NT2/D1 (cell line): ENCODE measurements at regions not wholly inside any gene's neighbourhood (a gene's known extent, or its start where the extent isn't known, plus 50 kb on each side); places are given as distances from the start of the nearest gene placed in this dataset.

Experiments
- DNase-seq: peaks from one replicate; pipeline ENCODE4 v3.0.0-alpha.2; 2011; ENCODE audit warnings: low read depth, low spot score
- H3K27me3 ChIP-seq: 2 replicates; pipeline ENCODE4 v1.6.0; 2011; ENCODE audit warnings: mild to moderate bottlenecking; ENCODE audit not compliant: insufficient read length, insufficient read depth
- H3K36me3 ChIP-seq: 2 replicates; pipeline ENCODE4 v1.6.1; 2011; ENCODE audit warnings: mild to moderate bottlenecking, low read length, mixed read lengths; ENCODE audit not compliant: insufficient read depth, insufficient read length
- H3K4me1 ChIP-seq: 2 replicates; pipeline ENCODE4 v1.5.1; 2011; ENCODE audit not compliant: insufficient read depth, insufficient read length
- H3K4me3 ChIP-seq: 2 replicates; pipeline ENCODE4 v1.5.1; 2011; ENCODE audit warnings: low read depth; ENCODE audit not compliant: insufficient read length
- H3K9ac ChIP-seq: 2 replicates; pipeline ENCODE4 v1.6.0; 2011; ENCODE audit warnings: low read depth; ENCODE audit not compliant: insufficient read length
- H3K9me3 ChIP-seq: 2 replicates; pipeline ENCODE4 v1.5.1; 2011; ENCODE audit warnings: mild to moderate bottlenecking, low read length; ENCODE audit not compliant: insufficient read depth
- SUZ12 ChIP-seq: IDR thresholded peaks from 2 replicates; pipeline ENCODE4 v1.6.1; 2011; ENCODE audit not compliant: insufficient read length, insufficient read depth; ENCODE audit errors: extremely low read depth
- YY1 ChIP-seq: IDR thresholded peaks from 2 replicates; pipeline ENCODE4 v1.6.1; 2011; ENCODE audit not compliant: insufficient read length, insufficient read depth
- ZNF274 ChIP-seq: IDR thresholded peaks from 2 replicates; pipeline ENCODE4 v1.6.1; 2011; ENCODE audit warnings: mild to moderate bottlenecking, low read depth, low read length

DNA sequence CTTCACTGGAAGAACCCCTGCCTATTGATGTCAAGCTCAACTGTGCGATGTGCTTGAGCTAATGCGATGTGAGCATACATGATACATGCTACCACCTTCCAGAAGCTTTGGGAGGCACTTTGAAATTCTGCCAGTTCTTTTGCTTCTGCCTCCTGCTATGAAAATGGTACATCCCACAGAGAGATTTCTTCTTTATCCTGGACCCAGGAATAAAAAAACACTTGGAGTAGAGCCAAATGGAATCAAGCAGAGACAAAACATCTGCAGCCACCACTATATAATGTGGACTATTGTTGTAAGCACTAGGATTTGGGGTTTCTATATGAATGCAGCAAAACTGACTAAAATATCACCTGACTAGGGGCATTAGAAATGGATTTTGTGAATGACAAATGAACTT lies 119.9 kb upstream of the GAP43 start:
- H3K36me3 ChIP-seq: no peaks in the 10 kb centered on the region
- no peaks in the 10 kb centered on the region for H3K27me3 ChIP-seq
- peaks cover 20% of the 10 kb centered on the region; the same call in 1 of the 2 replicates for H3K9me3 ChIP-seq
- H3K4me1 ChIP-seq: no peaks in the 10 kb centered on the region
- H3K9ac ChIP-seq: no peak overlapping the region
- H3K4me3 ChIP-seq: no peak overlapping the region
- DNase-seq: no peak
- no peak for TF ChIP-seq ZNF274
- TF ChIP-seq SUZ12: no peak
- no peak for TF ChIP-seq YY1

DNA sequence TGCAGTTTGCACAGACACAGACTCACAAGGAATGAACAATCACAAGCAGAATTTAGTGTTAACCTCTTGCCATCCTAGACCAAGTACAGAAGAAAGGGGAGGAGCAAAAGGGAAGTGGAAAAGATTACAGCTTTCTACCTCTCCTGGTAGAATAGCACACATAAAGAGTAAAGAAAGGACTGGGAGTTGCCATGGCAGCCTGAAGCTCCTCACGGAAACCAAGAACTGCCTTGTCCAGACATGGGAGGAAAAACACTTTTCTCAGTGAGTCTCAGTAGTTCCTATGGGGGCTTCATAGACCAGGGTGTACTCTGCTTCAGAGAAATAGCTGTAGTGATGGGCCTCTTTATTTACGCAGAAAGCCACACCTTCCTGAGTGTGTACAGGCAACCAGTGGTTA lies 114.7 kb upstream of the GAP43 start:
- peaks cover 20% of the 10 kb centered on the region; the same call in 1 of the 2 replicates for H3K9me3 ChIP-seq
- H3K9ac ChIP-seq: no peak overlapping the region
- peaks cover 3% of the 10 kb centered on the region for H3K27me3 ChIP-seq
- peaks cover 2% of the 10 kb centered on the region for H3K4me1 ChIP-seq
- H3K36me3 ChIP-seq: no peaks in the 10 kb centered on the region
- DNase-seq: no peak
- TF ChIP-seq YY1: no peak
- TF ChIP-seq ZNF274: no peak
- no peak for TF ChIP-seq SUZ12
- no peak overlapping the region for H3K4me3 ChIP-seq

DNA sequence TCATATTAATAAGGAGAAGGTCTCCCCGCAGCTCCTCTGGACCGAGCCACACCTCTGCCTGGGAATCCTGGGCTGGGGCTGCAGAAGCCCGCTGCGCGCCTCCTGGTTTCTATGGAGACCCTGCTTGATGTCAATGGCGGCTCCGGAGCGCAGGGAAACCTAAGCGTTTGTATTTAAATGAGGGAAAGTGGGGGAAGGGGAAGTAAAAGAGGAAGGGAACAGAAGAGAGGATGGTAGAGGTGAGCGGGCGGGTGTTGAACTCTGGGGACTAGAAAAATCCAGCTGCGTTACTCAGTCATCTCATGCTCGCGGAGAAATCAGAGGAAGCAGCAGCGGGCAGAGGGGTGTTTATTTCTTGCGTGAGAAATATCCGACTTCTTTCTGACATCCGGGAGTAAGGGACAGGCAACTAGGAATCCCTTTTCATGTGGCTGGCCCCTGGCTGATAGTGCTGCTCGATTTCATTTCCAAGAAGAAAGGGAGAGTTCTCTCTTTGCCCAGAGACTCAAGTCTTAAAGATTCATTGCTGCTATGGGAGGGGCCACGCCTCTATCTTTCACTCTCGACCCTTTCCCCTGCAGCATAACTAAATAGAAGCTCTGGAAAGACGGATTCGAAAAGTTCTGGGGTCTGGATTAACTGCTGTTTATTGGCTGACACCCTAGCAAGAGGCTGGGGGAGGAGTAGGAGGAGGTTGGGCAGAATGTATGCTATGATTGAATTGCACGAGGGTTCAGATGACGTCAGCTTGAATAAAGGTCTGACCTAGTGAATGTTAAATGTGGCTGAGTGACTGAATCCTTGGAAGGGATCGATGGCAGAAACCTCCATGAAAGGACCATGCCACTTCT lies 110.5 kb upstream of the GAP43 start:
- H3K36me3 ChIP-seq: no peaks in the 10 kb centered on the region
- TF ChIP-seq YY1: no peak
- no peak for TF ChIP-seq ZNF274
- TF ChIP-seq SUZ12: no peak
- peak overlapping the region; percentile 22 for H3K9ac ChIP-seq
- H3K4me1 ChIP-seq: peaks cover 2% of the 10 kb centered on the region
- peak overlapping the region; percentile 33 for H3K4me3 ChIP-seq
- DNase-seq: peak; percentile 86
- peaks cover 3% of the 10 kb centered on the region for H3K27me3 ChIP-seq
- no peaks in the 10 kb centered on the region for H3K9me3 ChIP-seq

DNA sequence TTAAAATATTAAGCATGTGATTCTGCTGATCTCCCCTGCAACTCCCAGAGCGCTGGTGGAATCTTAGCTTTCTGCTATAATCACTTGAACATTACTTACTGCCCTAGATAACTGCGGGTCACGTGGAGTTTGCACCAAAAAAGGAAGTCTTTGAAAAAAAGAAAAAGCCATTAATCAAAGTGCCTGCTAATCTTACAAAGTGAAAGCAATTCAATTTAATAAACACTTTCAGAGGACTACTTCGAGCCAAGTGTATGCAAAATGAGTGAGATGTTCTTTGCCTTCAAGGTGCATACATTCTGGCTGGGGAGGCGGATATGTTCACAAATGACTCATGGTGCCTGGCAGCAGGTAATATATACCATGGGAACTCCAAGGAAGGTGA lies 109.9 kb upstream of the GAP43 start:
- H3K27me3 ChIP-seq: peaks cover 3% of the 10 kb centered on the region
- no peaks in the 10 kb centered on the region for H3K9me3 ChIP-seq
- H3K9ac ChIP-seq: peak overlapping the region; percentile 22
- no peaks in the 10 kb centered on the region for H3K36me3 ChIP-seq
- peak overlapping the region; percentile 33 for H3K4me3 ChIP-seq
- DNase-seq: no peak
- no peak for TF ChIP-seq SUZ12
- H3K4me1 ChIP-seq: peaks cover 2% of the 10 kb centered on the region

DNA sequence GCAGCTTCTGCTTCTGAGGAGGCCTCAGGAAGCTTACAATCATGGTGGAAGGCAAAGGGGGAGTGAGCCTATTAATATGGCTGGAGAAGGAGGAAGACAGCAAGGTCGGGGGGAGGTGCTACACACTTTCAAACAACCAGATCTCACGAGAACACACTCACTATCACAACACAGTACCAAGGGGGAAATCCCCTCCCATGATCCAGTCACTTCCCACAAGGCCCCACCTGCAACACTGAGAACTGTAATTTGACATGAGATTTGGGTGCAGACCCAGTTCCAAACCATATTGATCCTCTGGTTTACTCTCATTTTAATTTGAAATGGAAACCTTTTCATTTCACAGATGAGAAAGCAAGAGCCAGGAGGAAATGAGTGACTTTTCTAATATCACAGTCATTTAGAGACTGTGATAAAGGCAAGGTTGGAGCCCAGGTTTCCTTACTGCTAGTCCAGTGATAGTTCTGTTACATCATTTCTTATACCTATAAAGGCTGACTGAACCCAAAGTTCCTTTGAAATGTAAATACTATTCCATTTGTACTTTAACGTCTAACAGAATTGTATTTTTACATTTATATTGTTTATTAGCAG lies 105.8 kb upstream of the GAP43 start:
- Histone ChIP-seq H3K4me3 (no peak overlapping the region), H3K4me1 (no peaks in the 10 kb centered on the region), H3K9me3 (no peaks in the 10 kb centered on the region), H3K27me3 (no peaks in the 10 kb centered on the region), H3K9ac (no peak overlapping the region), H3K36me3 (no peaks in the 10 kb centered on the region)
- TF ChIP-seq ZNF274 (no peak), SUZ12 (no peak), YY1 (no peak)
- DNase-seq: no peak

DNA sequence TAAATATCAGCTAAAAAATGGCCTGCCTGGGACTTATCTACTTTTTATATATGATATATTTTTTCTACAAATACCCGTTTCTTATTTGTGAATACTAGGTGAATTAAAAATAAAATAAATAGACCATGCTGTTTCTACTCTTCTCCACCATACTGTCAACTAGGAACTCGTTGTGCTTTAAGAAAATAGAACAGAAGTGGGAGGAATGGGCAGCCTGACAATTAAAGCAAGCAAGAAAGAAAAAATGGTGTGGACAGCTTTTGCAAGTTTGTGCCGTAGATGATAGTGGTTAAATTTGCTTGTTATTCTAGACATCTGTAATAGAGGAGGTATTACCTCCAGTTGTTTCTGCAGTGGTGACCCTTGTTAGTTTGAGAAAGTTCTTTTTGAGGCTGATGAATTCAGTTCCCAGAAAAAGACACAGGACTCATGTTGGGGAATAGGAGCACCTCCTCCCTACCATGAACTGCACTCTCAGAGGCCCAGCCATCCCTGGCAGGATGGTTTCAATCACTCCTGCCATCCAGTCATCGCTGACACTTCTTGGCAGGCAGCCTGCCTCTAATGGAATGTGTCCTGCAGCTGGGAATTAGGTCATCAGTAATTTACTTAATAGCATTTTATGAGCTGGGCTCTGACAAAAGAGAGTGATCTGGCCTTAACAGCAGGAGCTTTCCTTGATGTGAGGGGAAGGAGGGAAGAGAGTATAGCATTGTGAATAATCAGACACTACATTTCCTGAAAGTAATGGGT lies 105.0 kb upstream of the GAP43 start:
- Histone ChIP-seq H3K4me3 (no peak overlapping the region), H3K9ac (no peak overlapping the region), H3K36me3 (no peaks in the 10 kb centered on the region), H3K4me1 (no peaks in the 10 kb centered on the region), H3K27me3 (no peaks in the 10 kb centered on the region), H3K9me3 (no peaks in the 10 kb centered on the region)
- TF ChIP-seq ZNF274 (no peak), SUZ12 (no peak), YY1 (no peak)
- DNase-seq: peak; percentile 40

DNA sequence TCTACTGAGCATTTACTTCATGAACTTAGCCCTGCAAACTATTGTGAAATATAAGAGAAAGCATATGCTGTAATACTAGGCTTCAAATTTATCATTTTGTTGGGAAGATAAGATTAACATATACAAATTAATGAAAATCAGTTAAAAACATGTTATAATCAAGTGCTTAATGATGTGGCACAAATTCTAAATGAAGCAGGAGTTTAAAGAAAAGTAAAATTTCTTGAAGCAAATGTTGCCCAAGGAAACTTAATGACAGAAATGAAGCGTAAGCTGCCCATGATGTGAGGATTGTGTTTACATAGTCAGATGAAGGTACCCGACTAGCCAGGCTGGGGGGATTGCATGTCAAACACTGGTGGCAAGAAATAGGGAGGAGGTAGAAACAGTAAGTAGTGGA lies 103.1 kb upstream of the GAP43 start:
- no peaks in the 10 kb centered on the region for H3K36me3 ChIP-seq
- no peak overlapping the region for H3K9ac ChIP-seq
- DNase-seq: no peak
- no peak for TF ChIP-seq YY1
- TF ChIP-seq SUZ12: no peak
- TF ChIP-seq ZNF274: no peak
- no peaks in the 10 kb centered on the region for H3K27me3 ChIP-seq
- no peaks in the 10 kb centered on the region for H3K4me1 ChIP-seq
- no peaks in the 10 kb centered on the region for H3K9me3 ChIP-seq
- no peak overlapping the region for H3K4me3 ChIP-seq
